Heart left ventricle (tissue), 16 donors: ENCODE measurements at regions not wholly inside any gene's neighbourhood (a gene's known extent, or its start where the extent isn't known, plus 50 kb on each side); places are given as distances from the start of the nearest gene placed in this dataset.

Experiments used
- ATAC-seq, 4 donors: fragments of 200-7000 bp; cut with Tn5 transposase; one replicate each; pipeline ENCODE4 v1.9.1; 2020 to 2022; ENCODE audit warnings: moderate library complexity in 4 of 4, mild to moderate bottlenecking in 3 of 4, moderate number of reproducible peaks in 1 of 4
- DNase-seq, 5 donors: peaks; one replicate each; pipeline ENCODE4 v3.0.0-alpha.2; 2020
- H3K27ac ChIP-seq, 12 donors: fragments of 200-600 bp; sonication (generic) in 4 of 12; one replicate each; pipeline versions ENCODE4 v1.5.0 to v1.8.0; 2016 to 2022; ENCODE audit warnings: mild to moderate bottlenecking in 2 of 12
- H3K27me3 ChIP-seq, 9 donors: fragments of 200-600 bp; sonication (generic) in 2 of 9; one replicate each; pipeline versions ENCODE4 v1.5.1 to v1.8.0; 2016 to 2022; ENCODE audit warnings: mild to moderate bottlenecking in 3 of 9
- H3K36me3 ChIP-seq, 9 donors: fragments of 200-600 bp; sonication (generic) in 2 of 9; one replicate each; pipeline versions ENCODE4 v1.5.0 to v1.8.0; 2018 to 2022; ENCODE audit warnings: mild to moderate bottlenecking in 2 of 9
- H3K4me1 ChIP-seq, 12 donors: fragments of 200-600 bp; sonication (generic) in 4 of 12; one replicate each; pipeline versions ENCODE4 v1.5.0 to v1.8.0; 2016 to 2022; ENCODE audit warnings: mild to moderate bottlenecking in 3 of 12
- H3K4me3 ChIP-seq, 12 donors: fragments of 200-600 bp; sonication (generic) in 4 of 12; one replicate each; pipeline versions ENCODE4 v1.5.0 to v1.8.0; 2017 to 2022; ENCODE audit warnings: mild to moderate bottlenecking in 9 of 12, moderate library complexity in 4 of 12
- H3K9me3 ChIP-seq, 12 donors: fragments of 200-600 bp; sonication (generic) in 4 of 12; one replicate each; pipeline versions ENCODE4 v1.5.0 to v1.8.0; 2016 to 2022; ENCODE audit warnings: mild to moderate bottlenecking in 1 of 12
- CTCF ChIP-seq, 12 donors: fragments of 200-600 bp; sonication (generic) in 4 of 12; IDR thresholded peaks; one replicate each; pipeline versions ENCODE4 v1.5.0 to v1.8.0; 2018 to 2022; ENCODE audit warnings: antibody characterized with exemption in 12 of 12, mild to moderate bottlenecking in 5 of 12
- POLR2A ChIP-seq, 2 donors: fragments of 450-650 bp; IDR thresholded peaks; one replicate each; pipeline ENCODE4 v1.6.1; 2017; ENCODE audit warnings: antibody characterized with exemption in 2 of 2, mild to moderate bottlenecking in 2 of 2, moderate library complexity in 2 of 2
- WGBS, 4 donors: extraction: QIAGEN DNeasy Blood & Tissue Kit in 2 of 4; methylation state at CpG; one replicate each; pipeline versions ENCODE4 v1.1.5 to v1.1.7; 2013 to 2018; 5-methylcytosine and 5-hydroxymethylcytosine counted together
- intact Hi-C, 10 donors: fragments of 100-400 bp; cut with DNase I; formaldehyde crosslinking; loops; one replicate each; pipeline versions ENCODE4 v1.11.1 to v1.14.2; 2022
- donor health status: ischemic (EF 13 %, LVEDD 7.1; RV severe dilation, severe dysfunction).
- donor health status: healthy with polysubstance abuse.
- donor health status: DM: no; HTN: yes; CAD: no.
- donor health status: DM: no; HTN: no; CAD: no.
- donor health status: ischemic (EF 25% LVEDD 6.9; RV normal size, moderate dysfunction).
- donor health status: ischemic (EF 25% LVEDD 5.7; RV mildly dilated, moderate dysfunction).
- donor health status: healthy.
- donor health status: DM: yes; HTN: yes; CAD: no.
- donor health status: ischemic (EF 35%, LVEDD 5.7; RV mildly dilated, moderate dysfunction).
- donor health status: nonischemic (EF 11% LVEDD 7.7; RV severe dilation, severe dysfunction).
- donor health status: DM: yes; HTN: yes; CAD: no.
- donor health status: PGD.
- donor health status: ischemic (EF 29% LVEDD 5.4; RV normal size, mild dysfunction).
- donor health status: nonischemic (EF 23%, LVEDD 6.1; RV moderate dilation, normal function).

GRCh38 chr15:96079041-96079440 is 251.5 kb upstream of the NR2F2 start:
- no peak overlapping the region for H3K4me3 ChIP-seq
- no peak for ATAC-seq
- DNase-seq: no peak
- 93 to 95% (median 94%) methylated on average over 4 of the region's 4 CpGs for WGBS, 4 donors
- no peaks in the 10 kb centered on the region for H3K27me3 ChIP-seq
- intact Hi-C loops: loop anchor here in 1 of 10 donors (10.0 kb wide), 1 partner anchor 56 kb away; no protein-coding TSS in a partner anchor
- H3K4me1 ChIP-seq: no peaks in the 10 kb centered on the region
- H3K9me3 ChIP-seq: peaks cover 0 to 3% (median 0%) of the 10 kb centered on the region in 12 donors
- no peaks in the 10 kb centered on the region for H3K36me3 ChIP-seq
- no peak for TF ChIP-seq POLR2A (IDR thresholded peaks at IDR 0.05)
- no peak for TF ChIP-seq CTCF (IDR thresholded peaks at IDR 0.05)
- no peak overlapping the region for H3K27ac ChIP-seq

DNA sequence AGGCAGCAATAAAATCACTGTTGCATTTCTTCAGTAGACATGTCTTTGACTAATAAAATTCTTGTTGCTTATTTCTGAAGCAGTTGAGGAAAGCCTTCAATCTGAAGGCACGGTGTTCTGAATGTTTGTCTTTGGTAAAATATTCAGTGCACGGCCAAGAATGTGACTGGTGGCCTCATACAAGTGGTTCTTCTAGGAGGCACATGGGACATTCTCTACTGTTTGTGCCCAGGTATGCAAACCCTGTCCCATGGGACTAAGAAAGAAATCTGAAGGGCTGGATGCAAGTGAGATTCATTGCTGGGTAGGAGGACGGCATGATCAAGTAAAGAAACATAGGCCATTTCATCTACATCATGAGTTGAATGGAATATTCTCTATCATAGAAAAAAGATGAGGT is 250.6 kb upstream of the NR2F2 start:
- H3K9me3 ChIP-seq: peaks cover 0 to 3% (median 0%) of the 10 kb centered on the region in 12 donors
- intact Hi-C loops: loop anchor here in 1 of 10 donors (10.0 kb wide), 1 partner anchor 55 kb away; no protein-coding TSS in a partner anchor
- H3K27me3 ChIP-seq: no peaks in the 10 kb centered on the region
- TF ChIP-seq CTCF (IDR thresholded peaks at IDR 0.05) (no peak), POLR2A (IDR thresholded peaks at IDR 0.05) (no peak)
- no peaks in the 10 kb centered on the region for H3K36me3 ChIP-seq
- WGBS, 4 donors: 74 to 84% (median 78%) methylated on average over 3 of the region's 3 CpGs
- no peaks in the 10 kb centered on the region for H3K4me1 ChIP-seq
- no peak overlapping the region for H3K4me3 ChIP-seq
- DNase-seq (no peak), ATAC-seq (no peak)
- H3K27ac ChIP-seq: no peak overlapping the region

- no peaks in the 10 kb centered on the region for H3K27me3 ChIP-seq
- peaks cover 0 to 9% (median 3%) of the 10 kb centered on the region in 12 donors for H3K4me1 ChIP-seq
- no peak for DNase-seq
- H3K27ac ChIP-seq: no peak overlapping the region
- H3K9me3 ChIP-seq: peaks cover 0 to 3% (median 0%) of the 10 kb centered on the region in 12 donors
- WGBS, 4 donors: 41 to 66% (median 50%) methylated on average over 3 of the region's 3 CpGs
- no peak for ATAC-seq
- H3K4me3 ChIP-seq: no peak overlapping the region
- no peaks in the 10 kb centered on the region for H3K36me3 ChIP-seq
- TF ChIP-seq CTCF (IDR thresholded peaks at IDR 0.05) (no peak), POLR2A (IDR thresholded peaks at IDR 0.05) (no peak)
- intact Hi-C loops: no loop called here
Measured at GRCh38 chr15:96086164-96086563, 244.3 kb upstream of the NR2F2 start.

GRCh38 chr15:96087180-96087884 is 243.2 kb upstream of the NR2F2 start:
- DNase-seq: no peak
- no peak for TF ChIP-seq POLR2A (IDR thresholded peaks at IDR 0.05)
- TF ChIP-seq CTCF (IDR thresholded peaks at IDR 0.05): no peak
- H3K27ac ChIP-seq: no peak overlapping the region
- H3K36me3 ChIP-seq: no peaks in the 10 kb centered on the region
- H3K4me3 ChIP-seq: no peak overlapping the region
- WGBS, 4 donors: 30 to 37% (median 34%) methylated on average over 2 of the region's 2 CpGs
- intact Hi-C loops: no loop called here
- peaks cover 0 to 9% (median 3%) of the 10 kb centered on the region in 12 donors for H3K4me1 ChIP-seq
- no peaks in the 10 kb centered on the region for H3K9me3 ChIP-seq
- ATAC-seq: no peak
- no peaks in the 10 kb centered on the region for H3K27me3 ChIP-seq
